HG02870 (cell line): ENCODE measurements at regions not wholly inside any gene's neighbourhood (a gene's known extent, or its start where the extent isn't known, plus 50 kb on each side); places are given as distances from the start of the nearest gene placed in this dataset.
"Not testable (repeated sequence)": the region's sequence is repeated elsewhere in the genome, so short reads cannot be mapped to it uniquely, and the experiment has no call there.

Experiments used
- ATAC-seq: cut with Tn5 transposase; IDR thresholded peaks from one replicate; pipeline ENCODE4 v1.9.1; 2021; ENCODE audit warnings: mild to moderate bottlenecking, moderate library complexity; ENCODE audit not compliant: unreplicated experiment

DNA sequence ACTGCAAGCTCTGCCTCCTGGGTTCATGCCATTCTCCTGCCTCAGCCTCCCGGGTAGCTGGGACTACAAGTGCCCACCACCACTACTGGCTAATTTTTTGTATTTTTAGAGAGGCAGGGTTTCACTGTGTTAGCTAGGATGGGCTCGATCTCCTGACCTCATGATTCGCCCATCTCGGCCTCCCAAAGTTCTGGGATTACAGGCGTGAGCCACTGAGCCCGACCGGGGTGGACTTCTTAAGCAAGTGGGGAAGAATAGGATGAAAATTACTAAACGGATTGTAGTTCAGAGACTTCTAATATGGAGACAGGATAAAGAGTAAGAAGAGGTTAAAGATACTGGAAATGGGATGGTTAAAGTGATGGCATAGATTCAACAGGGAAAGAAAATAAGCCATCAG is 132.3 kb upstream of the IRX2 start:
- ATAC-seq, result no peak

DNA sequence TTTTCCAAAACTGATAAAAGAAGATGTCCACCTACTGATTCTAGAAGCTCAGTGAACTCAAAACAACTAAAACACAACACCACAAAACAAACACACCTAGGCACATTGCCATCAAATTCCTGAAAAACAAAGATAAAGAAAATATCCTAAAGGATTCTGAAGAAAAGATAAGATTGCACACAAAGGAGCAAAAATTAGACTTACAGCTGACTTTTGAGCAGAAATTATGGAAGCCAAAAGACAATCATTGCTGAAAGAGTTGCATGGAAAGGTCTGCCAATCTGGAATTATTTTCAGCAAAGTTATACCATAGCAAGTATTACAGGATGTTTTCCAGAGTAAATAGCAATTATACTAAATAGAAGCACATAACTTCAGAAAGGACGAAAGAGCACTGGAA is 128.2 kb upstream of the IRX2 start:
- ATAC-seq, result no peak

DNA sequence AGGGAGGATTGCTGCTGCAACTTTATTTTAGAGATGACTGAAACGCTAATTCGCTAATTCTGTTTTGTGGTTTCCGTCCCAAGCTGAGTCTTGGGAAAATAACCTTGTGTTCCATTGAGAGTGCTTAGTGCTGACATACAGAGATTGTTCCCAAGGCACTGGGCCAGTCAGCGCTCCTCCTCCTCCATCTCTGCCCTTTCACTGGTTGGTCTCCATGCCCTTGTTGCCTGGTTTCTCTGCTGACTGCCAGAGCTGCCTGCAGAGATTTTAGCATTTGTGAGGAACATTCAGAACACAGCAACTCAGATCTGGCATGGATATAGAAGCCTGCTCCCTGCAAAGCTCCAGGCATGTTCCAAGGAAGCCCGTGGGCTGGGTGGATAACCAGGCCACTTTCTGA is 126.0 kb upstream of the IRX2 start:
- no peak for ATAC-seq

GRCh38 chr5:2876183-2876582 is 124.7 kb upstream of the IRX2 start:
- no peak for ATAC-seq

GRCh38 chr5:2874099-2874498 is 122.6 kb upstream of the IRX2 start:
- no peak for ATAC-seq

DNA sequence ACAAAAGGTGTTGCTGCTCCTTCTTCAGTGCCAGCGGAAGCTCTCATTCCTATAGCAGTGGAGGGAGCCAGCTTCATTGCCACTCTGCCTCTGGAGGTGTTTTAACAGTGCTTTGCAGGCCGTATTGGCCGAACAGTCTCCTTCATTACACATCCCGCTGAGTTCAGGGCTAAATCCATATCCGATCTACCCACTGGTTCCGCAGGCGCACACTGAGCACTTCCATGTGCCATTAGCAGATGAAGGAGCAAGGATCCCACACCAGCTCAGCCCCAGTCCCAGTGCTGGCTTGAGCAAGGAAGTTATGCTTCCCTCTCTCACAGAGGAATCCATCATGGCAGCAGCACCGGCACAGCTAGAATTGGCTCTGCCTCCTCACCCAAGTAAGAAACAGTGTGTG is 121.2 kb upstream of the IRX2 start:
- no peak for ATAC-seq

DNA sequence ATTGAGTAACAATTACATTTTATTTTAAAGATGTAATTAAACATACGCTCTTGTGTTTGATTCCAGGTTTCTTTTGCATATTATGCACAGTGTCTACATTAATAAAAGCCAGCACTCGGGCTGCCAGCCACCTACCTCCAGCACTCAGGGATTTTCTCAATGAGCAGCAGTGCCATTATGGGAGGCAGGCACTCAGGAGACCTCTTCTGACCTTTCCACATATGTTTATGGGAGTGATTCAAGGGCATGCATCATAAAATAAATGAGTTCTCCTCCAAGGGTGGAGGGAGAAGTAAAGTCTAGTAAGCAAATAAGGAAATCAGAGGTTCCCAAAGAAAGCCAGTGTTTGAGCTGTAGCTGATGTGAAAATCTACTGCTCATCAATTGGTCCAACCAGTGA is 119.8 kb upstream of the IRX2 start:
- no peak for ATAC-seq

DNA sequence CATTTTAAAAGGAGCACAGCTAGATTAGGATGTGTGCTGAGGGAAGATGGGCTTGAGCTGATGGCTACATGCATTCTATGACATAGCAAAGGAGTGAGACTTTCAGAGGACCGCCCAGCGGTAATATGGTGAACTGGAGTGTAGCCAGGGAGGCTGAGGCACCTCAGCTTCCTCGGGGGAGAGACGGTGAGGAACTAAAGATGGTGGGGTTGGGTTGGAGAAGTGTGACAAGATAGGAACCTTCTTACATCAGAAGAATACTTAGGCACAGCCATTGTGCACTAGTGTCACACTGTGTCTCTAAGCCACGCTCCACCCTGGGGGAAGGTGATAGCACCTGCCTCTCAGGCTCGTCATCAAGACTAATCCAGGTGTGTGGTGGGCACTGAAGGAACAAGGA is 118.0 kb upstream of the IRX2 start:
- no peak for ATAC-seq

GRCh38 chr5:2867373-2867933 is 116.0 kb upstream of the IRX2 start:
- ATAC-seq, result no peak

GRCh38 chr5:2866662-2867372 is 115.3 kb upstream of the IRX2 start:
- no peak for ATAC-seq

DNA sequence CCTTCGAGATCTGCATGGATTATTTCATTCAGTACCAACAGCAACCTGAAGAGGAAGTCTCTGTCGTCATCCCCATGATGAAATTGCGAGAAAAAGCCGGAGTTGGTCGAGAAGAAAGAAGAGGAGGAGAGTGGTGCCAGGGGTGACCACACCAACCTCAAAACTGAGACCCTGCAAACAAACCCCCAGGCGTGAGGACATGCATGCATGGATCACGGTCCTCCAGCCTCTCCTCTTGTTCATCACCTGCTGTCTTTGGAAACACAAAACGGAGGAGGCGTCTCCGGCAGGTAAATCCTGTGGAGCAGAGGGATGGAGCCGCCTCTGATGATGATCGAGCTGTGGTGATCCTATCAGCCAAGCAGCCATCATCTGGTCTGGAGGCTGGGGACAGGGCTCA is 114.4 kb upstream of the IRX2 start:
- no peak for ATAC-seq

DNA sequence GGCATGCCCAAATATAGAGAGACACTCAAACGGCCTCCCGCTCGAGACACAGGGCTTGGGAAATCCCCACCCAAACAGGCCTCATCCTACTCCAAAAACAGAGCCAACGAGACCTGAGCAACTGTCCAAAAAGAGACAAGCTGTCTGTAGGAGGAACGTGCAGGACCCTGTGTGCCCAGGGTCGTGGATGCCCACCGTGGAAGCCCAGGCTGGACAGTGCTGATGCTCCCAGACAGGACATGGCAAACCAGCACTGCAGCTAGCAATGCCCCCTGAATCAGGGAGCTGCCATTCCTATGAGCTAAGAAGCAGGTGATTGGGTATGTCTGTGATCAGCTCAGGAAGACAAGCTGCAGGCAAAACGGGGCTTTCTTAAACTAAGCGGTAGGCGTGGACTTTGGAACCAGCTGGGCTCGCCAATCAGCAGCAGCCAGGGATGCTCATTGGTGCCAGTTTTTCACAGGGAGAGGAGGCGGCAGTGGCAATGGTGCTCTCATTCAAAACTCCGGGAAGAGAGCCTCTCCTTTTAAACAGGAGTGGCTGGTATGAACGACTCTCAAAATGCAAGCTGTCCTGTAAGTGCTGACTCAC is 113.1 kb upstream of the IRX2 start:
- no peak for ATAC-seq

DNA sequence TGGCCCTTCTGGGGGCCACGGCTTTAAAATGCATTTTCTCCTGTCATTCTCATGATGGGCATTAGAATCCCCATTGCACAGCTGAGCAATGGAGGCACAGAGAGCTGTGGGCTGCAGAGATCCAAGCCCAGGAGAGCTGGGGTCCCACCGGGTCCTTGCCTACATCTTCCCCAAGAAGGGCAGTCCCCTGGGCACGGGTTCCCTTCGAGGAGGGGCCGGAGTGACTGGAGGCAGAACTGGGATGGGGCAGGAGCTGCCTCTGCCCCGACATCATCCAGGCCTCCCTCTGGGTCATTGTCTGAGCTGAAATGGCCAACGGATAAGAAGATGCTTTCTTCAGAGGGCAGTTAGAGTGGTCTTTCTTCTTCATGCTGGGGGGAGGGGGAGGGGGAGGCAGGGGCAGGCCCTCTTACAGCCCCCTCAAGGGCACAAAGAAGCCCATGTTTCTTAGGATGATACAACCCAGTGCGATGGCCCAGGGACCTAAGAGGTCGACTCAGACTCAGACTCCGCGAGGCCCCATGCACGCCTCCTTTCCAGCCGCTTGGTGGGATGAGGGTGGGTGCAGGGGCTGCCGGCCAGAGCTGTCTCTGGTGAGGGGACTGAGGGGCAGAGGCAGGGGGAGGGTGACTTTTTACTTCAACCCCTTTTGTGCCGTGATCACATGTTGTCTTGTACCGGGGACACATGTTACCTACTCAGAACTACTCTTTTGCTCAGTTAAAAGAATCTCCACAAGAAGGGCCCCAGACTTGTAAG is 112.4 kb upstream of the IRX2 start:
- ATAC-seq, result no peak

DNA sequence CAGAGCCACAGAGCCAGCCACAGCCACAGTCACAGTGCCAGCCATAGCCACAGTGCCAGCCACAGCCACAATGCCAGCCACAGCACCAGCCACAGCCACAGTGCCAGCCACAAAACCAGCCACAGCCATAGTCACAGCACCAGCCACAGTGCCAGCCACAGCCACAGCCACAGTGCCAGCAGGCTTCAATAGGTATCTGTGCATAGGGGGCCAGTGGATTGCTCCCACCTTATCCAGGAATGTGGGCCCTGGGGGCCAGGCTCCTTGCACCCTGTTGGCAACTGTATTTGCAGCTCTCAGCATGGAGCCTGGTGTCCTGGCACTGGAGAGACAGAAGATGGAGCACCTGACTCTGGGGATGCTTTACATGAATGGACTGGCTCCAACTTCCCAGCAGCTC is 111.7 kb upstream of the IRX2 start:
- ATAC-seq, result no peak

GRCh38 chr5:2862176-2862575 is 110.7 kb upstream of the IRX2 start:
- not testable (repeated sequence) for ATAC-seq

GRCh38 chr5:2861605-2862004 is 110.1 kb upstream of the IRX2 start:
- no peak for ATAC-seq

DNA sequence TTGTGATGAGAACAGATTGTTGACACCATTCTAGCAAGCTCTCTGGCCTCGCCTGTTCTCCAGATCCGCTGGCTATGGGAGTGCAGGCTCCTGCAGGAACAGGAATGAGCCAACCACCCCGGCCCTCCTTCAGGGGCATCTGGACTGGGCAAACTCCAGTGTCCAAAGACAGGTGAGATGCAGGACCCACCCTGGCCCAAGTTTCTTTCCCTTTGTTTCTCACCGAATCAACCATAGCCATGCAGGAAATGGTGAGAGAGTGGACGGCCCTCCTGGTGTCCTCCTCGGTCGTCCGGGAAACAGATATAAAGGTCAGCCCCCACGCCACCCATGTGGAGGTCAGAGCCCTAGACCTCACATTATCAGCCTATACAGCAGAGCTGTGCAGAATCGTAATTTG is 108.6 kb upstream of the IRX2 start:
- no peak for ATAC-seq

GRCh38 chr5:2857837-2858236 is 106.4 kb upstream of the IRX2 start:
- ATAC-seq, result no peak

DNA sequence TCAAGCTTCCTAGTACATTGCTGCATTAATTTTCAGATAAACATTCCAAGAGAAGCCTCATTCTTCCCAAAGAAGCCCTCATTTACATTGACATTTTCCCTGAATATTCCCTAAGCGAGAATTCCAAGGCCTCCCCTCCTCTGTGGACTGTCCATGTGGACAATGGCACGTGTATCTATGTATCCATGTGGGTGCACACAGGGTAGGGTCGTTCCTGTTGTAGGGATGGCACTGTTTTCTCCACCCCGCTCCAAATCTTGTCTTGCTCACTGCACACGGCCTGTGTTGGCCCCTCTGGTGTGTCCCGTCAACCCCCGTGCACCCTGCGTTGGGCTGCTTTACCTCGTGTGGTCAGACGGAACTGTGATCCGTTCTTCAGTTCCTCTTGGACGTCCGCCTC is 104.7 kb upstream of the IRX2 start:
- no peak for ATAC-seq

DNA sequence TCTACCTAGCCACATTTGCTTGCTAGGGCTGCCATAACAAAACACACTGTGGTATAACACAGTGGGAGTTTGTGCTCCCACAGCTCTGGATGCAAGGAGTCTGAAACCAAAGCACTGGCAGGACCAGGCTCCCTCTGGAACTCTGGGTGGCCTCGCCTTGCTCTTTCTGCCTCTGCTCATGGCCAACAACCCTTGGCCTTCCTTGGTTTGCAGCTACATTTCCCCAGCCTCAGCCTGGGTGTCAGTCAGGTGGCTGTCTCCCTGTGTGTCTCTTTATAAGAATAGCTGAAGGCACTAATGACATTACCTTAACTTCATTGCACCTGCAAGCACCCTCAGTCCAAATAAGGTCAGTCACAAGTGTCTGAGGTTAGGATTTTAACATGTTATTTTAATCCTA is 101.0 kb upstream of the IRX2 start:
- no peak for ATAC-seq

GRCh38 chr5:2851895-2852294 is 100.4 kb upstream of the IRX2 start:
- no peak for ATAC-seq

DNA sequence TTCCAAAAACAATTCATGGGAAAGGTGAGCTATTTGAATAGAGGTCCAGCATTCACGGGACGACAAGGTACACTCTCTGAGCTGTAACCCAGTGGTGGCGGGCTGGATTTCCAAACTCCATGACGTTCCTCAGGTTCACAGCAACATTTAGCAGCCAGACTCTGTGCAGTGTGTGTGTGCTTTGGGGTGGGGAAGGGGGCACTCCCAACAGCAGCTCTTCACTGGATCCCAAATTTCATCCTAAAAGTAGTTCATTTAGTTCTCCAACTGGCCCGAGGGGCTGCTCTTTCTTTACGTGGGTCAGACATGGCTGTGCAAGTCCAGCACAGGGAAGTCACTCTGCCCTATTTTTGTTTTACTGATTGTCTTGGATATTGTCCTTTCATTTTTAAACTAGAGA is 98.0 kb upstream of the IRX2 start:
- no peak for ATAC-seq
